ENCODE measurements at regions not wholly inside any gene's neighbourhood (a gene's known extent, or its start where the extent isn't known, plus 50 kb on each side); places are given as distances from the start of the nearest gene placed in this dataset.

GRCh38 chr2:7438855-7439254 is 521.6 kb downstream of the RNF144A start:
- TF ChIP-seq YY1 (IDR thresholded peaks at IDR 0.05; ENCODE audit: insufficient read depth, insufficient read length) = no peak
- TF ChIP-seq ZNF274 (IDR thresholded peaks at IDR 0.05; ENCODE audit: low read depth, low read length) = no peak

Measured in NT2/D1 (cell line).